PC-9 (cell line): ENCODE measurements at regions not wholly inside any gene's neighbourhood (a gene's known extent, or its start where the extent isn't known, plus 50 kb on each side); places are given as distances from the start of the nearest gene placed in this dataset.

ENCODE experiments used
- BruUV-seq: library from RNA; stranded (reverse); fragments of 400-500 nt; replicated peaks from 2 replicates; lab custom pipeline; 2021; lab: Mats Ljungman, UMichigan
- CTCF ChIA-PET: fragments of 300-600 bp; sonication (Branson Sonifier 250); formaldehyde crosslinking; loops from one replicate; lab custom pipeline; 2022; ENCODE audit warnings: antibody characterized with exemption; lab: Charles Lee
- POLR2A ChIA-PET: fragments of 300-600 bp; sonication (Branson Sonifier 250); formaldehyde crosslinking; loops from one replicate; lab custom pipeline; 2022; ENCODE audit warnings: antibody characterized with exemption; ENCODE audit not compliant: unreplicated experiment; lab: Charles Lee
- DNase-seq, 2 experiments: peaks; one replicate each; pipeline versions ENCODE4 v3.0.0 to v3.0.0-alpha.2; 2015 to 2022; ENCODE audit warnings: mixed read lengths in 1 of 2
- H2AFZ ChIP-seq: fragments of 200-600 bp; sonication (generic); 2 replicates; pipeline ENCODE4 v1.8.1; 2017; ENCODE audit warnings: antibody characterized with exemption
- H3F3A ChIP-seq: fragments of 200-600 bp; sonication (generic); 2 replicates; pipeline ENCODE4 v1.8.1; 2017; ENCODE audit warnings: antibody characterized with exemption, mild to moderate bottlenecking, low read depth; ENCODE audit not compliant: insufficient read depth
- H3K27ac ChIP-seq: fragments of 200-600 bp; sonication (generic); 2 replicates; pipeline ENCODE4 v1.6.1; 2016; ENCODE audit warnings: mixed run types
- H3K27me3 ChIP-seq: fragments of 200-600 bp; sonication (generic); 2 replicates; pipeline ENCODE4 v1.6.1; 2016; ENCODE audit warnings: low read depth, mixed run types; ENCODE audit not compliant: insufficient read depth
- H3K36me3 ChIP-seq: fragments of 200-600 bp; sonication (generic); 2 replicates; pipeline ENCODE4 v1.6.1; 2016; ENCODE audit warnings: low read depth, mixed run types
- H3K4me1 ChIP-seq: fragments of 200-600 bp; sonication (generic); replicated peaks from 2 replicates; pipeline ENCODE4 v1.6.1; 2016; ENCODE audit warnings: mixed run types; ENCODE audit not compliant: insufficient read depth
- H3K4me2 ChIP-seq: fragments of 200-600 bp; sonication (generic); 2 replicates; pipeline ENCODE4 v1.6.1; 2017; ENCODE audit warnings: mixed run types
- H3K4me3 ChIP-seq: fragments of 200-600 bp; sonication (generic); 2 replicates; pipeline ENCODE4 v1.6.1; 2016; ENCODE audit warnings: mixed run types
- H3K79me2 ChIP-seq: fragments of 200-600 bp; sonication (generic); 2 replicates; pipeline ENCODE4 v1.6.1; 2017; ENCODE audit warnings: low read depth, mixed run types
- H3K9me2 ChIP-seq: fragments of 200-600 bp; sonication (generic); 2 replicates; pipeline ENCODE4 v1.8.1; 2017; ENCODE audit warnings: mild to moderate bottlenecking; ENCODE audit not compliant: insufficient read depth
- H3K9me3 ChIP-seq: fragments of 200-600 bp; sonication (generic); 2 replicates; pipeline ENCODE4 v1.8.1; 2016; ENCODE audit warnings: low read depth; ENCODE audit not compliant: insufficient read depth
- H4K20me1 ChIP-seq: fragments of 200-600 bp; sonication (generic); 2 replicates; pipeline ENCODE4 v1.8.1; 2017; ENCODE audit not compliant: insufficient read depth
- CTCF ChIP-seq: fragments of 200-600 bp; sonication (generic); conservative IDR thresholded peaks from 2 replicates; pipeline ENCODE4 v1.6.1; 2017; ENCODE audit warnings: mixed run types, antibody characterized with exemption, mild to moderate bottlenecking, moderate library complexity
- EZH2 ChIP-seq: fragments of 200-600 bp; sonication (generic); IDR thresholded peaks from 2 replicates; pipeline ENCODE4 v1.8.0; 2017; ENCODE audit warnings: antibody characterized with exemption, low read depth
- intact Hi-C: fragments of 100-400 bp; cut with micrococcal nuclease; formaldehyde crosslinking; loops from one replicate; pipeline ENCODE4 v1.10.0; 2022; ENCODE audit not compliant: unreplicated experiment

DNA sequence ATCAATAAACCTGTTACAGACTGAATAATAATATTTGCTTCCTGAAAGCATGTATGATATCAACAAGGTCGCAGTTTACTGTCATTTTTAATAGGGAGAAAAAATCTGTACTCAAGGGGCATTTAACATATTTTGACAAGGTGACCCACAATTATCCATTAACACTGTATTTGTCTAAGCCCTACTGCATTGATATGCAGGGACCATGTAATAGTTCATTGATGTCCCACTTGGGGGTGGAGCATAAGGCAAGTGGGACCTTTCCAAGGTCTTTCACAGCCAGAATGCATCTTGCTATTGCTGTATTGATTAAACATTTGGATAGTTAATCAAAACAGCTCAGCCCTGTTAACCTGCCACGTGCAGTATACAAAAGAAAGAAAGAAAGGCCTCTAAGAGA lies 502.0 kb downstream of the NR2F1-AS1 start:
- DNase-seq = no peak
- Histone ChIP-seq H3K27me3 (no peaks in the 10 kb centered on the region), H3K9me2 (no peaks in the 10 kb centered on the region), H3K79me2 (no peaks in the 10 kb centered on the region), H3K4me2 (peak overlapping the region; percentile 75), H3K4me1 (peaks cover 33% of the 10 kb centered on the region), H3K27ac (peak overlapping the region; percentile 94), H3K9me3 (peaks cover 7% of the 10 kb centered on the region), H2AFZ (0 out of 2 replicates have a peak overlapping the region, but pooled peaks have one; percentile 3), H3F3A (peaks cover 29% of the 10 kb centered on the region), H3K36me3 (no peaks in the 10 kb centered on the region), H3K4me3 (peak overlapping the region; percentile 43; the same call in 1 of the 2 replicates), H4K20me1 (no peaks in the 10 kb centered on the region)
- TF ChIP-seq EZH2 = no peak
- TF ChIP-seq CTCF = no peak
- ChIA-PET CTCF (no interaction called here), POLR2A (no interaction called here)
- intact Hi-C loops = loop anchor here (5.0 kb wide), 2 partner anchors 152 to 503 kb away; partner anchors contain the start of genes NR2F1 and NR2F1-AS1
- no TSS peak for BruUV-seq

GRCh38 chr5:93078082-93079038 lies 502.7 kb downstream of the NR2F1-AS1 start:
- Histone ChIP-seq H3K4me2 (peak overlapping the region; percentile 75), H3K79me2 (no peaks in the 10 kb centered on the region), H3K36me3 (no peaks in the 10 kb centered on the region), H3K4me1 (peaks cover 35% of the 10 kb centered on the region), H3K9me3 (peaks cover 7% of the 10 kb centered on the region), H3K27me3 (no peaks in the 10 kb centered on the region), H3K9me2 (no peaks in the 10 kb centered on the region), H3K4me3 (peak overlapping the region; percentile 43; the same call in 1 of the 2 replicates), H3F3A (peaks cover 29% of the 10 kb centered on the region), H3K27ac (peak overlapping the region; percentile 94), H4K20me1 (no peaks in the 10 kb centered on the region), H2AFZ (no peak overlapping the region)
- intact Hi-C loops = loop anchor here (1.0 to 5.0 kb wide), 4 partner anchors 85 to 504 kb away; partner anchors contain the start of genes NR2F1 and NR2F1-AS1
- TF ChIP-seq EZH2 = no peak
- no peak for TF ChIP-seq CTCF
- DNase-seq = peak; percentile 81 to 99
- ChIA-PET CTCF (no interaction called here), POLR2A (no interaction called here)
- no TSS peak for BruUV-seq

DNA sequence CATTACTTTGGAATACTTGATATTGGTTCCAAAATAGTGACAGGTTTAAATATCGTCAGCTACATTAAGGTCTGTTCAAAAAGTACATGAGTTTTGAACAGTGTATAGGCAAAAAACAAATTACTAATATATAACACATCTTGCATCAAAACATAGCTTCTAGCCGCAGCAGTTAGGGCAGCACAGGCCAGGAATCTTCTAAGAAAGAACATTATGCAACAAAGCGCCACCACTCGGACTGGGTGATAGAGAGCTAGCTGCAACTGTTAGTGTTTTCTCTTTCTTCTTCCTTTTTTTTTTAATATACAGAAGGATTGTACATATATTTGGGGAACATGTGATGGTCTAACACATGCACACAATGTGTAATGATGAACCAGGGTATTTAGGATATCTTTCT lies 504.5 kb downstream of the NR2F1-AS1 start:
- no TSS peak for BruUV-seq
- H3F3A ChIP-seq = peaks cover 29% of the 10 kb centered on the region
- H3K36me3 ChIP-seq = no peaks in the 10 kb centered on the region
- no peak for DNase-seq
- intact Hi-C loops = loop anchor here (5.0 kb wide), 2 partner anchors 149 to 506 kb away; partner anchors contain the start of genes NR2F1 and NR2F1-AS1
- no peaks in the 10 kb centered on the region for H3K79me2 ChIP-seq
- ChIA-PET POLR2A (no interaction called here), CTCF (no interaction called here)
- peaks cover 41% of the 10 kb centered on the region for H3K4me1 ChIP-seq
- no peaks in the 10 kb centered on the region for H3K27me3 ChIP-seq
- no peaks in the 10 kb centered on the region for H4K20me1 ChIP-seq
- TF ChIP-seq CTCF (no peak), EZH2 (no peak)
- H3K9me3 ChIP-seq = peaks cover 4% of the 10 kb centered on the region
- H3K27ac ChIP-seq = no peak overlapping the region
- no peak overlapping the region for H3K4me3 ChIP-seq
- no peak overlapping the region for H2AFZ ChIP-seq
- no peak overlapping the region for H3K4me2 ChIP-seq
- H3K9me2 ChIP-seq = no peaks in the 10 kb centered on the region
